ENCODE measurements at regions not wholly inside any gene's neighbourhood (a gene's known extent, or its start where the extent isn't known, plus 50 kb on each side); places are given as distances from the start of the nearest gene placed in this dataset.

DNA sequence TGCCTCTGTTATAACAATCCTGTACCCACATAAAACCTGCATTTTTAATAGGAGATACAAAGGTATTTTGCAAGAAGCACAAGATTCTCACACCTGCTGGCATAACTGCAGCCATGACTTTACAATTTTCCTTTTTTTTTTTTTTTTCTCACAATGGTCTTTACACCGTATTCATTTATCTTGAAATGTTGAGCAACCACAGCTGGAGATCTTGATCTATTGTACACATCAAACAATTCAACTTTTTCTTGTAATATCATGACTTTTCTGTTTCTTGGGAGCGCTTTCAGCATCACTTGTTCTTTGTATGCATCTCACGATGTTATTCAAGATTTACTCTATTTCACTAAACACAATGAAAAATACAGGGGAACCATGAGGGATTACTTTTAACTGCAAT lies 651.4 kb downstream of the KCNT2 start:
- TF ChIP-seq, protein P1, sequence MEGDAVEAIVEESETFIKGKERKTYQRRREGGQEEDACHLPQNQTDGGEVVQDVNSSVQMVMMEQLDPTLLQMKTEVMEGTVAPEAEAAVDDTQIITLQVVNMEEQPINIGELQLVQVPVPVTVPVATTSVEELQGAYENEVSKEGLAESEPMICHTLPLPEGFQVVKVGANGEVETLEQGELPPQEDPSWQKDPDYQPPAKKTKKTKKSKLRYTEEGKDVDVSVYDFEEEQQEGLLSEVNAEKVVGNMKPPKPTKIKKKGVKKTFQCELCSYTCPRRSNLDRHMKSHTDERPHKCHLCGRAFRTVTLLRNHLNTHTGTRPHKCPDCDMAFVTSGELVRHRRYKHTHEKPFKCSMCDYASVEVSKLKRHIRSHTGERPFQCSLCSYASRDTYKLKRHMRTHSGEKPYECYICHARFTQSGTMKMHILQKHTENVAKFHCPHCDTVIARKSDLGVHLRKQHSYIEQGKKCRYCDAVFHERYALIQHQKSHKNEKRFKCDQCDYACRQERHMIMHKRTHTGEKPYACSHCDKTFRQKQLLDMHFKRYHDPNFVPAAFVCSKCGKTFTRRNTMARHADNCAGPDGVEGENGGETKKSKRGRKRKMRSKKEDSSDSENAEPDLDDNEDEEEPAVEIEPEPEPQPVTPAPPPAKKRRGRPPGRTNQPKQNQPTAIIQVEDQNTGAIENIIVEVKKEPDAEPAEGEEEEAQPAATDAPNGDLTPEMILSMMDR (IDR thresholded peaks at IDR 0.05; ENCODE audit: control extremely low read depth, extremely low read depth, low read depth, missing control alignments), result no peak
- ChIA-PET CTCF (interaction anchor here (1.6 kb wide), 1 partner anchor 11 kb away, joined by 8 read pairs; no protein-coding TSS in a partner anchor), POLR2A (no interaction called here)
- DNase-seq (ENCODE audit: extremely low spot score), result no peak

DNA sequence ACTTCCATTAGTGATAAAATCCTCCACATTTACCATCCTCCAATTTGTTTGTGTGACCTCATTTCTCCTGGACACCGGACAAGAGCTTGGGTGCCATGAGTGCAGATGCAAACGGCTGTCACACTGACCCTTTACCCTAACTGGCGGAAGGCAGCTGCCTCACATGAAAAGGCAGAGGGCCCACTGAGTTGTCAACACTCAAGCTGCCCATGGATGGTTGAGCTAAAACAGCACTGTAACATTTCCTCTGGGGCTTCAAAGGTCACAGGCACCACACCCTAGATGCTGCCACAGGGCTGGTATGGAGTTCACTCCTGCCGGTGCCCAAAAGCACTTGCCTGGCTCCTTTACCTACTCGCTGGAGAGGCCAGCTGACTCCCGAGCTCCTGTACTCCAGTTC lies 653.4 kb downstream of the KCNT2 start:
- ChIA-PET POLR2A (no interaction called here), CTCF (interaction anchor here (1.2 to 1.6 kb wide), 2 partner anchors 11 to 16 kb away, joined by 3 to 6 read pairs; no protein-coding TSS in a partner anchor)
- TF ChIP-seq, protein P1 (IDR thresholded peaks at IDR 0.05; ENCODE audit: control extremely low read depth, extremely low read depth, low read depth, missing control alignments), result no peak
- no peak for DNase-seq (ENCODE audit: extremely low spot score)

DNA sequence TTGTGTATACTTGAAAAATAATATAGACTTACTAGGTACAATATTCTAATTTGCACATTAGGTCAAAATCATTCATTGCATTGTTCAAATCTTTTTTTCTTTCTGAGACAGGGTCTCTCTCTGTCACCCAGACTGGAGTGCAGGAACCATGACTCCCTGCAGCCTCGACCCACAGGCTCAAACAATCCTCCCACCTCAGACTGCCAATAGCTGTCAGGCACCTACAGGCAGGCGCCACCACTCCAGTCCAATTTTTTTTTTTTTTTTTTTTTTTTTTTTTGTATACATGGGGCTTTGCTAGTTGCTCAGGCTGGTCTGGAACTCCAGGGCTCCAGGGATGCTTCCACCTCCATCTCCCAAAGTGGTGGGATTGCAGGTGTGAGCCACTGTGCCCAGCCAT lies 656.9 kb downstream of the KCNT2 start:
- POLR2A ChIA-PET, result no interaction called here
- TF ChIP-seq, protein P1 (IDR thresholded peaks at IDR 0.05; ENCODE audit: control extremely low read depth, extremely low read depth, low read depth, missing control alignments), result no peak
- no peak for DNase-seq (ENCODE audit: extremely low spot score)
- CTCF ChIA-PET, result no interaction called here

DNA sequence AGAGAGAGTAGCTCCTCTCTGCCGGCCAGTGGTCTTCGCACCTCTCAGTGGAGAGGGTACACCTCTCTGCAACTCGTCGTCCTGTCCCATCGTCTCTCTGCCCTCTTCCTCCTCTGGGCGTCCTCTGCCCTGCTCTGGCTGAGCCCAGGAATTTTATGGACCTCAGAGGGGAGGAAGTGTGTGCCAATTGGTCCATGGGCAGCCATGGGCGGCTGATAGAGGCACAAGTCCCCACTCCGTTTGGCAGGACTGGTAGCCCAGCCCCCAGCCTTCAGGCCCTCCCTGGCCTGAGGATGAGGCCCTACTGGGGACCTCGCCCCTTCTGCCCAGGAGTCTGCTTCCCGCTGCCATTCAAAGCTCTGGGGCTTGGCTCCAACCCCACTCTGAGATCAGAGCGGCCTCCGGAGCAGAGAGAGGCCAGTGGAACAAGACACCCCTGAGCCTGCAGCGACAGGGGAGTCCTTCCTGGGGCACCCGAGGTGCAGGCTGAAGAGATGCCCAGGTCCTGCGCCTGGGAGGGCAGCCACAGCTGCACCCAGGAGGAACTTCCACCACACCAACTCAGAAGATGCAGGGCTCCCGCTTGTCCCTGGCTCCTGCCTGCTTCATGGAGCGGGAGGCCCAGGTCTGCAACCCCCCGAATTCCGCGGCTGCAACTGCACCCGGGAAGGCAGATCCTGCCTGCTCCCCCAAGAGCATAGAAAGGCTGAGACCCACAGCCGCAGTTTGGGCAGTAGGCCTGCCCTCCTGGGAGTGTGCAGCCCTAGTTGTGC lies 659.9 kb downstream of the KCNT2 start:
- ChIA-PET CTCF (interaction anchor here (1.5 to 2.3 kb wide), 2 partner anchors 13 to 15 kb away, joined by 6 read pairs; no protein-coding TSS in a partner anchor), POLR2A (no interaction called here)
- TF ChIP-seq, protein P1 (IDR thresholded peaks at IDR 0.05; ENCODE audit: control extremely low read depth, extremely low read depth, low read depth, missing control alignments), result no peak
- no peak for DNase-seq (ENCODE audit: extremely low spot score)

DNA sequence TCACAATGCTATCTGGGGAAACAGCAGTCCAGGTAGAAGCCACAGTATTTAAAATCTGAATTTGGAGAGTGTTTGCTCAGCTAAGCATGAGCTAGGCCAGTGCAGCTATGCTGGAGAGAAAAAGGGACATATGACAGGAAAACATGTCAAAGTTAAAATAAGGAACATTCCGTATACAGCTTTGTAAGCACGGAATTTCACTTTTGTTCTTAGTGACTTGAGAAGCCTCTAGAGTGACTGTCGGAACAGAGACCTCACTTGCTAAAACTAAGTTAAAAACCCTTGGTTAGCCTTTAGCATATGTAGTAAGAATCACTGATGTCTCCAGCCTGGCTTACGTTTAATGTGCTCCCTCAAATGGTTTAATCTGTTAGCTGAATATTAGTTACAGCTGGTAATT lies 661.7 kb downstream of the KCNT2 start:
- ChIA-PET CTCF (interaction anchor here (1.5 to 2.8 kb wide), 3 partner anchors 10 to 13 kb away, joined by 3 to 8 read pairs (median 6); no protein-coding TSS in a partner anchor), POLR2A (no interaction called here)
- DNase-seq (ENCODE audit: extremely low spot score), result no peak
- TF ChIP-seq, protein P1 (IDR thresholded peaks at IDR 0.05; ENCODE audit: control extremely low read depth, extremely low read depth, low read depth, missing control alignments), result no peak

DNA sequence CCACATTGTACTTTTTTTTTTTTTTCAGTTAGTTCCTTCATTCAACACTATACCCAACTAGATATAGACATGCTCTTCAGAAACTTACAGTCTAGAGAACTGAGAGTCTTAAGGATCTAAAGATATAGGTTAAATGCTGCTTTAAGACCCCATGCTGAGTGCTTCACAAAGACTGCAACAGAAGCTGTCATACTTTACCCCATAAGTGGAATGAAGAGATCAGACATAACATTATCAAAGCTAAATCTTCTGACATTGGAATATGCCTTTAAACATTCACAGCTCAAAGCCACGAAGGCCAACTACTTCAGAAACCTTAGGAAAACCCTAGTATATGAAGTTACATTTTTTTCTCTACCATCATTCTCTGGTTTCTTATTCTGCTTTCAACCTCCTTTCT lies 666.4 kb downstream of the KCNT2 start:
- TF ChIP-seq, protein P1 (IDR thresholded peaks at IDR 0.05; ENCODE audit: control extremely low read depth, extremely low read depth, low read depth, missing control alignments), result no peak
- DNase-seq (ENCODE audit: extremely low spot score), result no peak
- CTCF ChIA-PET, result no interaction called here
- POLR2A ChIA-PET, result no interaction called here

Data from GM10248 (cell line).